Erythroblast (primary cell): ENCODE measurements at regions not wholly inside any gene's neighbourhood (a gene's known extent, or its start where the extent isn't known, plus 50 kb on each side); places are given as distances from the start of the nearest gene placed in this dataset.

Experiments used
- DNase-seq, 2 experiments: peaks; one replicate each; lab custom pipeline; 2025; lab: John Stamatoyannopoulos, UW
- GATA1 ChIP-seq: IDR thresholded peaks from 2 replicates; pipeline ENCODE4 v1.6.1; 2011; ENCODE audit warnings: low read depth, mild to moderate bottlenecking, control low read depth, low read length, moderate library complexity
- POLR2A ChIP-seq: IDR thresholded peaks from 2 replicates; pipeline ENCODE4 v1.6.1; 2011; ENCODE audit warnings: mild to moderate bottlenecking, low read length

DNA sequence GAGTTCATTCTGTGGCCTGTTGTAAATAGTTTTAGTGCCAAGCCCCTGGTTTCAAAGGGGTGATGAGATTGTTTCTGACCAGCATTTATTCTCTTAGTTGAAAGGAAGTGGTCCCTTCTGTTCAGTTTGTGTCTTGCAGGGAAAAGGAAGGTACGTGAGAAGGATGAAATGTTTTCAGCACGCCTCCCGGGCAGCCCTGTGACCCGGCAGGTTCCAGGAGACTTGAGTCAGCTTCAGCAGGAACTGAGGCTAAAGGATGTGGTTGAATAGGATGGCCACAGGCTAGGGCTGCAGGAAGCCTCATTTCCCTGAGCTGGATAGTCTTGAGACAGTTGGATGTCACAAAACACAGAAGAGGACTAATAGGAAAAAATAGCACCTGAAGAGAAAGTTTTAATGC, 132.4 kb upstream of the SYNDIG1 start:
- no peak for TF ChIP-seq POLR2A
- TF ChIP-seq GATA1, result no peak
- no peak for DNase-seq

DNA sequence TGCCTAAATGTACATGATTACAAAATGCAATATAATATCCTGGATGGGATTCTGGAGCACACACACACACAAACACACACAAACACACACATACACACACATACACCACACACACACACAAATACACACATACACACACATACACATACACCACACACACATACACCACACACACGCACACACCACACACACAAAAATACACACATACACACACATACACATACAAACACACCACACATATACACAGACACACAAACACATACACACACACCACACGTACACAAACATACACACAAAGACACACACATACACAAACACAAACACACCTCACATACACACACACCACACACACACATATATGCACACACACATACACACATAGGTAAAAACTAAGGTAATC, 134.6 kb upstream of the SYNDIG1 start:
- no peak for DNase-seq
- TF ChIP-seq GATA1 (no peak), POLR2A (no peak)

DNA sequence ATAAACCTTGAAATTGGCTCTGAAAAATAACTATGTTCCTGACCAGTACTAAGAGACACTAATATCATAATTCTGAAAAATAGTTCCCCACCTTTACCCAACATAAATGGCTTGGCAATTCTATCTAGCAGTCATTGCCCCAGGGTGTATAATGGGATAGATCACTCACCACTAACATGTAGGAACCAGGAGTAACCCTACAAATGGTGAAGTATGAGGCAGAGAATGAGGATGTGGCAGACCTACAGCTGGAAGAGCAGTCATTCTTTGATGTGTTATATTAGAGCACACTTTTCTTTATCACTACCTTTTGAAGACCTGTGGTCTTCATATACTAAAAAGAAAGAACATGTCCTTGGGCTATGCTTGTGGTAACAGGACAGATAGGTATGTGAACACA, 136.5 kb upstream of the SYNDIG1 start:
- DNase-seq, result no peak
- TF ChIP-seq GATA1, result no peak
- no peak for TF ChIP-seq POLR2A

DNA sequence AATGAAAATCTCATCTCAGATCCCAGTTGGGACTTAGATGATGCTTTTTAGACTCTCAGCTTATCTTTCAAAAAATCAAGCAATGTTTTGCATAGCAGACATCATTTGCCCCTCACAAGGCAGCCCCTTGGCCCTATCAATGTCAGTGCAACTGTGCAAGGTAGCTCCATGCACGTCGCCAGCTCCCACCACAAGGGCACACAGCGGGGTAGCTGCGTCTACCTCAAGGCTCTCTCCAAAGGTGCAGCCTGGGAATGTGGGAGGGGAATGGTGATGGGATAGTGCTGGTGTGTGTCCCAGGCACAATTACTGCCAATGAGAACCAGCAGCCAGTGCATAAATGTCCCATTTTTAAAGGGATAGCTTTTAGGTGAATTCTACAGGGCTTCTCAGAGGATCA, 137.5 kb upstream of the SYNDIG1 start:
- no peak for TF ChIP-seq GATA1
- TF ChIP-seq POLR2A, result no peak
- no peak for DNase-seq

DNA sequence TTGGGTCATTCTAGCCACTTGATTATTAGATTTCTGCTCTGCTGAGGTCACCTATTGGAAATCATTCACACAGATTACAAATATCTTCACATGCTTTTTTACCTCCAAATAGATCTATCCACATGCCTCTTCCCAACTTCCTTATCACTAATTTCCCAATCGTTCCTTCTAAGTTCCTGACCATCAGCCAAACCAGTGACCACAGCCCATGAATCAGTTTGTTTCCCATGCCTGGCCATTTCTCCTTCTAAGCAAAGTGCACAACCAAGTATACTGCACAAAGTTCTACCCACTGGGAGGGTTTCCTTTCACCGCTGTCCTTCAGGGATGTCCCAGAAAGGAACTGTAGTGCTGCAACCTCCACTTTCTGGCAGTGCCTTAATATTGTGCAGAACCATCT, 140.5 kb upstream of the SYNDIG1 start:
- no peak for DNase-seq
- no peak for TF ChIP-seq POLR2A
- no peak for TF ChIP-seq GATA1

DNA sequence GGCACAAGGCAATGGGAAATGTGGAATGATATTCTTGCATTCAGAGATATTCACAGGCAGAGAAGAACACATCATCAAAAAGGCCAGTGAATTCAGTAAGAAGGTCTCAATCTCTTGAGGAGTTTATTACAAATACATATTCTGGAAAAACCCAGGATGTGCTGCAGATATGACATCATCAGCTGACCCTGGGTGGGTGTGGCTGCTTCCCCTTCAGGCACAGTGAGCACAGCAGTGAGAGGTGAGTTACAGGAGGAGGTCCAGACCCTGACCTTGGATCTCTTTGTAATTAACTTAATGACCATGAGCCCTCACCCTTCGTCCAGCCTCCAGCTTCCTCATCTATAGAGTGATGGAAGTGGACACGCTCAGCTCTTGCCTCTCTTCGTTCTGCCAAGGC, 147.5 kb upstream of the SYNDIG1 start:
- no peak for TF ChIP-seq POLR2A
- no peak for TF ChIP-seq GATA1
- no peak for DNase-seq

DNA sequence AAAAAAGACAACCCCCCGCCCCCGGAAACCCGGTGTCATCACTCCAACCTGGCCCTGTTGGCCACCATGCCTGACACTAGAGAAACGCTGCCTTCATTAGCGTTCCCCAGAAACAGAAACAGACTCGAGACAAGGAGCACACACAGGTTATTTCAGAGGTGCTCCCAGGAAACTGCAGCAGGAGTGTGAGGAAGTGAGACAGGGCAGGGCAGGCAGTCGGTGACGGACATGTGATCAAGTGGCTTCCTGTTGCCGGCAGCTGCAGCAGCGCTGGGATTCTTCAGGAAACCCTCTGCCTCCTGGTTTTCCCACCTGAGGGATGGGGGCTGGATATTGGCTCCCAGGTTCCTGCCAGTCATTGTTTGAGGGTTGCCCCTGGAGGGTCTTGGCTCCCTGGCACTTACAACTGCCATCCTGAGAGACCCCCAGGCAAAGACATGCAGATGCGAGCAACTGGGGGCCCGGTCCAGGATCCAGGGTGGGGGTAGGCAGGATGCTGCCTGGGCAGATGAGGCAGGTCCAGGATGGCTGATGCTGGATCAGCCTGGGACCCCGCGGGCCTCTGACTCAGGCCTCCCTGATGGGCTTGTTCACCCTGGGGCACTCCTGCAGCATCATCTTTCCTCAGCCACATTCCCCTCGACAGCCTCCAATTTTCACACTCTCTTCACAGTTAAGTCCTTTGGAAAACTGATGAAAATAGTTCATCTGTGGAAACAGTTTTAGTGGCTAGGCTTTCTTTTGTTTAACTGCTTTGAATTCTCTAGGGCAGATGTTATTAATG, 150.7 kb upstream of the SYNDIG1 start:
- TF ChIP-seq GATA1 (no peak), POLR2A (no peak)
- DNase-seq, result no peak

DNA sequence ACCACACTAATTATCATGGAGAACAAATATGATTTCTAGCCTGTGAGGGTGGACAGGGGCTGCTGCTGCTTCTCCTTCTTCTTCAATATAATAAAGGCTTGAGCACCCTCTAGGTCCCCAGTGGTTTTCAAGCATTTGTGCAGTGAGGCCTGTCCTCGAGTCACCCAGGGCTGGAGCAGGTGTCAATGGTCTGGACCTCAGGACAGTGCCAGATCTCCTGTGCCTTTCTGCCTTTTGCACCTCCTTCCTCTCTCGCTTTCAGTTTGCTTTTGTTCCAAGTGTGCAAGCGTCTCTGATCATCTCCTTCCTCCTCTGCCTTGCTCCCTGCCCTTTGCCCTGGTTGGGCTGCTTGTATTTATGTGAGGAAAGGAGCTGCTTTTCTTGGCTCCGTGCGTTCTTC, 152.2 kb upstream of the SYNDIG1 start:
- DNase-seq, result no peak
- TF ChIP-seq GATA1 (no peak), POLR2A (no peak)

DNA sequence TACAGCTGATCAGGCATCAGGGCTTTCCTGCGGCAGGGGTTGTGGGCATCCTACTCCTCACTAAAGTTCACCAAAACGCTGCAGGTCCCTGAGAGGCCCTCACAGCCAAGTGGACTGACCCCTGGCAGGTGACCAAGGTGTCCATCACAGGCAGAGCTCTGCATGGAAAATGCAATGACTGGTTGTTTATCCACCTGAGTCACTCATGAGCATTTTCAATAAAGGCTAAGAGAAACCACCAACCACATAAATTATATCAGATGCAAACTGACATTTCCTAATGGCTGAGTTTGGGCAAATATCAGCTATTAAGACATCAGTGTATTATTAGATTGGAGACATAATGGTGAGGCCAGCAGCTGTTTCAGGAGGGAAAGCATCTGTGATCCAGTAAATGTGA, 152.7 kb upstream of the SYNDIG1 start:
- DNase-seq, result no peak
- TF ChIP-seq GATA1 (no peak), POLR2A (no peak)

DNA sequence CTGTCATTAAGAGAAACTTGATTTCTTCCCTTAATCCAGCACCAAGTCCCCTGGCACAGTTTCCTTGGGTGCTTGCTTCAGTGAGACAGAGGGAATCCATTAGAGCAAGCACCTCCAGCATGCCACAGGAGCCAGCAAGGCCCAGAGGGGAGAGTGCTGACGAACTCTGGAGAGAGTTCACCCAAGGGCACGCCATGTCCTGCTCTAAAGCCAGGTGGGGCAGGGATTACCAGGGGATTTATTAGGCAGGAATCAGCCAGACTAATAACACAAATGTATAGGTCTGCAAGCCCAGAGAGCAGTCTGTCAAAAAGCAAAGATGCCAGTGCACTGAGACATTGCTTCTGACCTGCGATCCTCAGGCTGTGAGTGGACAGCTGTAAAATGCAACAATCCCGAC, 155.4 kb upstream of the SYNDIG1 start:
- DNase-seq, result no peak
- TF ChIP-seq GATA1 (no peak), POLR2A (no peak)

DNA sequence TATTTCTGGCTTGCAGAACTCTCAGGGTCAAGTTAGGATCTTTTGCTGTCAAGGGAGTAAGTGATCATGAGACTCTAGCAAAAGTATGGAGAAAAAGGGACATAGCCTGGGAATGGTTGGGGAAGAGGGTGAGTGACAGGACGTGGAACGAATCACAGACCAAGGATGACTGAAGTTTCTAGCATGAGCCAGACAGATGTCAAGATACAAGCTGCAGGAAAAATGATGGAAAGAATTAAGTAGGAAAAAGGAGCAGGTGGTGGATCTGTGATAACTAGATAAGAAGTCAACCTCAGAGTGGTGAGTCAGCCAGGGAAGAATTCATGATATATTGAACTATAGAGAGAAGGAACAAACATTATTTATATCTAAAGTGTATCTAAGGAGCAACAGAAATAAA, 159.8 kb upstream of the SYNDIG1 start:
- no peak for DNase-seq
- TF ChIP-seq GATA1 (no peak), POLR2A (no peak)

DNA sequence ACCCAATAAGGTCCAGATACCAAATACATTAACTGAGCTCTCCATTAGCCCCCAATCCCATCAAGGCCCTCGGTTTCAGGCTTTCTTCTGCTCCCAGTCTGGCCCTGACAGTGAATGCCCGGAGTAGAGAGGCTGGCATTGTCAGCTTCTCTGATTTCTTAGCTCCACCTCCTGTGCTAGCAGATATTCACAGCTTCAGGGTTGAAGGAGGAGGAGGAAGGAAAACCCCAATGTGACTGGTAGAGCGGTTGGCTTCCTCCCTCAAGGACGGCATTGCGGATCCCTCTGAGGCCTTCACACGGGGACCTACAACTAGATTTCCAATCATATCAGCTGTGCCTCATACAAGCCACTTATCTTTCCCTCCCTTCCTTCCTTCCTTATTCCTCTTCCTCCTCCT, 164.1 kb upstream of the SYNDIG1 start:
- TF ChIP-seq POLR2A, result no peak
- no peak for TF ChIP-seq GATA1
- DNase-seq, result no peak

DNA sequence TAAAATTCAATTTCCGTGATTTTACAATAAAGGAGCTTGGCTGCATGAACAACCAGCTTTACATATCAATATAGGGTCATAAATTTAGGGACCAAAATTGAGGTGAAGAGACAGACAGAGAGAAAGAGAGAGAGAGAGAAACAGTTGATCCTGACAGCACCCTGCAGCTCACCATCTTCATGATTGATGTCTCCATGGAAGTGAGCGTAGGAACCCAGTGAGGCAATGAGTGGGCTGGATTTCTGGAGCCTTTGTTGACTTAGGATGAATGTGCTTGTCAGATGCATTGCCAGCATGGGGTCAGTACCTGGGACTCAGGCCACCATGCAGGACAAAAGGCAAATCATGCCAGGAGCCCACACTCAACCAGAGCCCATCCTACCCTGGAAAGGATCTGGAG, 165.1 kb upstream of the SYNDIG1 start:
- TF ChIP-seq POLR2A (no peak), GATA1 (no peak)

DNA sequence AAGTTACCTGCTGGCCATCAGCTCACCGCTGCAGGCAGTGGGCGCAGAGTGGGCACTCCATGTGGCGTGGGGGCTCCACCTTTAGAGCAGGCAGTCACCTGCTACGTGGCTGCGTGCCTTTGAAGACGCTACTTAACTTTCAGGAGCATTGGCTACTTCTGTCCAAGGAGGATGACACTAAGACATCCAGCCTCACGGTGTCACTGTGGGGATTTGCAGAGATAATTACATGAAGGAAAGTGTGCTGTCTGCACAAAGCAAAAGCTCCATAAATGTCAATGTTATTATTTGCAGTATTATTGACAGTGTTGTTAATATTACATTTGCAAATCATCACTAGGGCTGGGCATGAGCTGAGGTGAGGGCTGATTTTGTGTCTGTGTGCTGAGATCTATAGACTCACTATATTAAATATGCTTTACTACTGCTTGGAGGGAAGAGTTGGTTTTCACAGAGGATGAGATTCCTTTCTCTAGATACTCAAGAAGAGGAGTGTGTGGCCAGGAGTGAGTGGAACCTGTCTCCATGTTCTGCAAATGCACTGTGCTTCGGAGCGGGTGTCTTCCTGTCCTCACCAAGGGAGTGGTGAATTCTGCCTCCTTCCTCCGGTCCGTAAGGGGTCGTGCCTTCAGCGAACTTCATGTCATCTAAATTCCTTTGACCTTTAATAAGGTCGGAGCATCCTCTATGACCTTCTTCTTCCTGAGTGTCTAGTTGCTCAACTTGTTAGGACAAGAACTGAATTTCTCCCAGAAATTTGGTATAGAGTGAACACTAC, 165.8 kb upstream of the SYNDIG1 start:
- TF ChIP-seq POLR2A (no peak), GATA1 (no peak)
- DNase-seq, result no peak

More for the DNA sequence above, 165.1 kb upstream of the SYNDIG1 start:
- no peak for DNase-seq

DNA sequence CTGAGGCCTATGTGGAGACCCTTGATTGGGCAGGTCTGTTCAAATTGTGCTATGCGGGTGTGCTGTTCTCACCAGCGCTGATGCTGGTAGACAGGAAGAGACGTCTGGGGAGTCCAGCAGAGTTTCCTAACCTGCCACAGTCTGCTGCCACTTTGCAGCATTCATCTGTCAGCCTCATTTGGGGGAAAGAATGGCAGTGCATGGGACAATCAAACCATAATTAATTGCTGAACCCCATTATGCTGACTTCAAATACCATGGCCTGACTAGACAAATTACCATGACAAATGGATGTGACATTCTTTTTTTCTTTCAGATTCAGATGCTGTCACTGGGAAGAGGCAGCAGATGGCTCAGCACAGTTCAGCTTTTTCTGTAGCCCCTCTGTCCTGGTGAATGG, 171.4 kb upstream of the SYNDIG1 start:
- no peak for TF ChIP-seq GATA1
- no peak for DNase-seq
